GM23338 (cell line): ENCODE measurements at regions not wholly inside any gene's neighbourhood (a gene's known extent, or its start where the extent isn't known, plus 50 kb on each side); places are given as distances from the start of the nearest gene placed in this dataset.

Experiments
- CREB1 ChIP-seq: fragments of 250-450 bp; sonication (Bioruptor Pico); IDR thresholded peaks from 2 replicates; pipeline ENCODE4 v1.5.0; 2020; ENCODE audit warnings: low read depth, mild to moderate bottlenecking, moderate library complexity
- EZH2 ChIP-seq: fragments of 200-600 bp; sonication (generic); IDR thresholded peaks from one replicate; pipeline ENCODE4 v1.8.0; 2017; ENCODE audit warnings: antibody characterized with exemption, mild to moderate bottlenecking, low read depth; ENCODE audit not compliant: unreplicated experiment
- EZH2phosphoT487 ChIP-seq: fragments of 200-600 bp; sonication (generic); IDR thresholded peaks from one replicate; pipeline ENCODE4 v1.8.1; 2018; ENCODE audit warnings: antibody characterized with exemption; ENCODE audit not compliant: unreplicated experiment
- JUNB ChIP-seq: IDR thresholded peaks from one replicate; pipeline ENCODE4 v1.6.1; 2016; ENCODE audit warnings: antibody characterized with exemption; ENCODE audit not compliant: unreplicated experiment
- NANOG ChIP-seq: IDR thresholded peaks from 2 replicates; pipeline ENCODE4 v1.6.1; 2016; ENCODE audit warnings: antibody characterized with exemption, borderline replicate concordance
- POLR2AphosphoS5 ChIP-seq: IDR thresholded peaks from 2 replicates; pipeline ENCODE4 v1.6.1; 2016; ENCODE audit warnings: antibody characterized with exemption, low read depth
- STAT1 ChIP-seq: IDR thresholded peaks from one replicate; pipeline ENCODE4 v1.6.1; 2016; ENCODE audit warnings: antibody characterized with exemption; ENCODE audit not compliant: unreplicated experiment
- ZNF114 ChIP-seq: fragments of 250-450 bp; sonication (Bioruptor Pico); IDR thresholded peaks from 2 replicates; pipeline ENCODE4 v1.5.0; 2020; ENCODE audit warnings: mild to moderate bottlenecking, moderate library complexity
- ZNF331 ChIP-seq: fragments of 250-450 bp; sonication (Bioruptor Pico); IDR thresholded peaks from 2 replicates; pipeline ENCODE4 v1.5.0; 2020; ENCODE audit warnings: low read depth, mild to moderate bottlenecking, moderate library complexity
- TF ChIP-seq, protein P1 (sequence below), 2 experiments: fragments of 200-600 bp in 1 of 2; sonication (generic) in 1 of 2; conservative IDR thresholded peaks; 2 replicates each; pipeline versions ENCODE4 v1.5.1 to v1.6.1; 2016 to 2017; ENCODE audit warnings: antibody characterized with exemption in 2 of 2, low read depth in 2 of 2, mild to moderate bottlenecking in 2 of 2, moderate library complexity in 1 of 2
- TF ChIP-seq, protein P2 (sequence below): IDR thresholded peaks from one replicate; pipeline ENCODE4 v1.6.1; 2018; ENCODE audit warnings: antibody characterized with exemption; ENCODE audit not compliant: unreplicated experiment
- TF ChIP-seq, protein P3 (sequence below): IDR thresholded peaks from 2 replicates; pipeline ENCODE4 v1.6.1; 2016; ENCODE audit warnings: antibody characterized with exemption
- TF ChIP-seq, protein P4 (sequence below): fragments of 250-450 bp; sonication (Bioruptor Pico); IDR thresholded peaks from 2 replicates; pipeline ENCODE4 v1.5.0; 2020; ENCODE audit warnings: mild to moderate bottlenecking, moderate library complexity

DNA sequence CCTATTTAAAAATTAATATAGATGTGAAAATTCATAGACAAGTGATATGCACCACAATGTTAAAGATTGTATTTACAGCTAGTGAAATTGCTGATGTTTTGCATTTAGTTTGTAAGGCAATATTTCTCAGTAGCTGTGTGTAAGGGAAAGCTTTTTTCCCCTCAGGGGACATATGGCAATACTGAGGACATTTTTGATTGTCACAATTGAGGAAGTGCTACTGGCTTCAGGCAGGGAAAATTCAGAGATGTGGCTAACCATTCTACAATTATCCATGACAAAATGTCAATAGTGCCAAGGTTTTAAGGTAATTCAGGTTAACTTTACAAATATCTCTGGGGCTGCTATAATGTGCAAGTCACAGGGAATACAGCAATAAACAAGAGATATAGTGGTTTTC is 66.1 kb upstream of the IL15 start:
- no peak for TF ChIP-seq STAT1
- TF ChIP-seq, protein P1, sequence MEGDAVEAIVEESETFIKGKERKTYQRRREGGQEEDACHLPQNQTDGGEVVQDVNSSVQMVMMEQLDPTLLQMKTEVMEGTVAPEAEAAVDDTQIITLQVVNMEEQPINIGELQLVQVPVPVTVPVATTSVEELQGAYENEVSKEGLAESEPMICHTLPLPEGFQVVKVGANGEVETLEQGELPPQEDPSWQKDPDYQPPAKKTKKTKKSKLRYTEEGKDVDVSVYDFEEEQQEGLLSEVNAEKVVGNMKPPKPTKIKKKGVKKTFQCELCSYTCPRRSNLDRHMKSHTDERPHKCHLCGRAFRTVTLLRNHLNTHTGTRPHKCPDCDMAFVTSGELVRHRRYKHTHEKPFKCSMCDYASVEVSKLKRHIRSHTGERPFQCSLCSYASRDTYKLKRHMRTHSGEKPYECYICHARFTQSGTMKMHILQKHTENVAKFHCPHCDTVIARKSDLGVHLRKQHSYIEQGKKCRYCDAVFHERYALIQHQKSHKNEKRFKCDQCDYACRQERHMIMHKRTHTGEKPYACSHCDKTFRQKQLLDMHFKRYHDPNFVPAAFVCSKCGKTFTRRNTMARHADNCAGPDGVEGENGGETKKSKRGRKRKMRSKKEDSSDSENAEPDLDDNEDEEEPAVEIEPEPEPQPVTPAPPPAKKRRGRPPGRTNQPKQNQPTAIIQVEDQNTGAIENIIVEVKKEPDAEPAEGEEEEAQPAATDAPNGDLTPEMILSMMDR (conservative IDR thresholded peaks at IDR 0.05; ENCODE audit: low read depth in 2 of 2) = no peak
- TF ChIP-seq EZH2 = no peak
- TF ChIP-seq, protein P2, sequence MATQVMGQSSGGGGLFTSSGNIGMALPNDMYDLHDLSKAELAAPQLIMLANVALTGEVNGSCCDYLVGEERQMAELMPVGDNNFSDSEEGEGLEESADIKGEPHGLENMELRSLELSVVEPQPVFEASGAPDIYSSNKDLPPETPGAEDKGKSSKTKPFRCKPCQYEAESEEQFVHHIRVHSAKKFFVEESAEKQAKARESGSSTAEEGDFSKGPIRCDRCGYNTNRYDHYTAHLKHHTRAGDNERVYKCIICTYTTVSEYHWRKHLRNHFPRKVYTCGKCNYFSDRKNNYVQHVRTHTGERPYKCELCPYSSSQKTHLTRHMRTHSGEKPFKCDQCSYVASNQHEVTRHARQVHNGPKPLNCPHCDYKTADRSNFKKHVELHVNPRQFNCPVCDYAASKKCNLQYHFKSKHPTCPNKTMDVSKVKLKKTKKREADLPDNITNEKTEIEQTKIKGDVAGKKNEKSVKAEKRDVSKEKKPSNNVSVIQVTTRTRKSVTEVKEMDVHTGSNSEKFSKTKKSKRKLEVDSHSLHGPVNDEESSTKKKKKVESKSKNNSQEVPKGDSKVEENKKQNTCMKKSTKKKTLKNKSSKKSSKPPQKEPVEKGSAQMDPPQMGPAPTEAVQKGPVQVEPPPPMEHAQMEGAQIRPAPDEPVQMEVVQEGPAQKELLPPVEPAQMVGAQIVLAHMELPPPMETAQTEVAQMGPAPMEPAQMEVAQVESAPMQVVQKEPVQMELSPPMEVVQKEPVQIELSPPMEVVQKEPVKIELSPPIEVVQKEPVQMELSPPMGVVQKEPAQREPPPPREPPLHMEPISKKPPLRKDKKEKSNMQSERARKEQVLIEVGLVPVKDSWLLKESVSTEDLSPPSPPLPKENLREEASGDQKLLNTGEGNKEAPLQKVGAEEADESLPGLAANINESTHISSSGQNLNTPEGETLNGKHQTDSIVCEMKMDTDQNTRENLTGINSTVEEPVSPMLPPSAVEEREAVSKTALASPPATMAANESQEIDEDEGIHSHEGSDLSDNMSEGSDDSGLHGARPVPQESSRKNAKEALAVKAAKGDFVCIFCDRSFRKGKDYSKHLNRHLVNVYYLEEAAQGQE = no peak
- TF ChIP-seq, protein P3, sequence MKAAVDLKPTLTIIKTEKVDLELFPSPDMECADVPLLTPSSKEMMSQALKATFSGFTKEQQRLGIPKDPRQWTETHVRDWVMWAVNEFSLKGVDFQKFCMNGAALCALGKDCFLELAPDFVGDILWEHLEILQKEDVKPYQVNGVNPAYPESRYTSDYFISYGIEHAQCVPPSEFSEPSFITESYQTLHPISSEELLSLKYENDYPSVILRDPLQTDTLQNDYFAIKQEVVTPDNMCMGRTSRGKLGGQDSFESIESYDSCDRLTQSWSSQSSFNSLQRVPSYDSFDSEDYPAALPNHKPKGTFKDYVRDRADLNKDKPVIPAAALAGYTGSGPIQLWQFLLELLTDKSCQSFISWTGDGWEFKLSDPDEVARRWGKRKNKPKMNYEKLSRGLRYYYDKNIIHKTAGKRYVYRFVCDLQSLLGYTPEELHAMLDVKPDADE = no peak
- no peak for TF ChIP-seq POLR2AphosphoS5
- no peak for TF ChIP-seq JUNB
- TF ChIP-seq, protein P4, sequence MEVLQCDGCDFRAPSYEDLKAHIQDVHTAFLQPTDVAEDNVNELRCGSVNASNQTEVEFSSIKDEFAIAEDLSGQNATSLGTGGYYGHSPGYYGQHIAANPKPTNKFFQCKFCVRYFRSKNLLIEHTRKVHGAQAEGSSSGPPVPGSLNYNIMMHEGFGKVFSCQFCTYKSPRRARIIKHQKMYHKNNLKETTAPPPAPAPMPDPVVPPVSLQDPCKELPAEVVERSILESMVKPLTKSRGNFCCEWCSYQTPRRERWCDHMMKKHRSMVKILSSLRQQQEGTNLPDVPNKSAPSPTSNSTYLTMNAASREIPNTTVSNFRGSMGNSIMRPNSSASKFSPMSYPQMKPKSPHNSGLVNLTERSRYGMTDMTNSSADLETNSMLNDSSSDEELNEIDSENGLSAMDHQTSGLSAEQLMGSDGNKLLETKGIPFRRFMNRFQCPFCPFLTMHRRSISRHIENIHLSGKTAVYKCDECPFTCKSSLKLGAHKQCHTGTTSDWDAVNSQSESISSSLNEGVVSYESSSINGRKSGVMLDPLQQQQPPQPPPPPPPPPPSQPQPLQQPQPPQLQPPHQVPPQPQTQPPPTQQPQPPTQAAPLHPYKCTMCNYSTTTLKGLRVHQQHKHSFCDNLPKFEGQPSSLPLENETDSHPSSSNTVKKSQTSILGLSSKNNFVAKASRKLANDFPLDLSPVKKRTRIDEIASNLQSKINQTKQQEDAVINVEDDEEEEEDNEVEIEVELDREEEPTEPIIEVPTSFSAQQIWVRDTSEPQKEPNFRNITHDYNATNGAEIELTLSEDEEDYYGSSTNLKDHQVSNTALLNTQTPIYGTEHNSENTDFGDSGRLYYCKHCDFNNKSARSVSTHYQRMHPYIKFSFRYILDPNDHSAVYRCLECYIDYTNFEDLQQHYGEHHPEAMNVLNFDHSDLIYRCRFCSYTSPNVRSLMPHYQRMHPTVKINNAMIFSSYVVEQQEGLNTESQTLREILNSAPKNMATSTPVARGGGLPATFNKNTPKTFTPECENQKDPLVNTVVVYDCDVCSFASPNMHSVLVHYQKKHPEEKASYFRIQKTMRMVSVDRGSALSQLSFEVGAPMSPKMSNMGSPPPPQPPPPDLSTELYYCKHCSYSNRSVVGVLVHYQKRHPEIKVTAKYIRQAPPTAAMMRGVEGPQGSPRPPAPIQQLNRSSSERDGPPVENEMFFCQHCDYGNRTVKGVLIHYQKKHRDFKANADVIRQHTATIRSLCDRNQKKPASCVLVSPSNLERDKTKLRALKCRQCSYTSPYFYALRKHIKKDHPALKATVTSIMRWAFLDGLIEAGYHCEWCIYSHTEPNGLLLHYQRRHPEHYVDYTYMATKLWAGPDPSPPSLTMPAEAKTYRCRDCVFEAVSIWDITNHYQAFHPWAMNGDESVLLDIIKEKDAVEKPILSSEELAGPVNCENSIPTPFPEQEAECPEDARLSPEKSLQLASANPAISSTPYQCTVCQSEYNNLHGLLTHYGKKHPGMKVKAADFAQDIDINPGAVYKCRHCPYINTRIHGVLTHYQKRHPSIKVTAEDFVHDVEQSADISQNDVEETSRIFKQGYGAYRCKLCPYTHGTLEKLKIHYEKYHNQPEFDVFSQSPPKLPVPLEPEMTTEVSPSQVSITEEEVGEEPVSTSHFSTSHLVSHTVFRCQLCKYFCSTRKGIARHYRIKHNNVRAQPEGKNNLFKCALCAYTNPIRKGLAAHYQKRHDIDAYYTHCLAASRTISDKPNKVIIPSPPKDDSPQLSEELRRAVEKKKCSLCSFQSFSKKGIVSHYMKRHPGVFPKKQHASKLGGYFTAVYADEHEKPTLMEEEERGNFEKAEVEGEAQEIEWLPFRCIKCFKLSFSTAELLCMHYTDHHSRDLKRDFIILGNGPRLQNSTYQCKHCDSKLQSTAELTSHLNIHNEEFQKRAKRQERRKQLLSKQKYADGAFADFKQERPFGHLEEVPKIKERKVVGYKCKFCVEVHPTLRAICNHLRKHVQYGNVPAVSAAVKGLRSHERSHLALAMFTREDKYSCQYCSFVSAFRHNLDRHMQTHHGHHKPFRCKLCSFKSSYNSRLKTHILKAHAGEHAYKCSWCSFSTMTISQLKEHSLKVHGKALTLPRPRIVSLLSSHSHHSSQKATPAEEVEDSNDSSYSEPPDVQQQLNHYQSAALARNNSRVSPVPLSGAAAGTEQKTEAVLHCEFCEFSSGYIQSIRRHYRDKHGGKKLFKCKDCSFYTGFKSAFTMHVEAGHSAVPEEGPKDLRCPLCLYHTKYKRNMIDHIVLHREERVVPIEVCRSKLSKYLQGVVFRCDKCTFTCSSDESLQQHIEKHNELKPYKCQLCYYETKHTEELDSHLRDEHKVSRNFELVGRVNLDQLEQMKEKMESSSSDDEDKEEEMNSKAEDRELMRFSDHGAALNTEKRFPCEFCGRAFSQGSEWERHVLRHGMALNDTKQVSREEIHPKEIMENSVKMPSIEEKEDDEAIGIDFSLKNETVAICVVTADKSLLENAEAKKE (CRISPR knock-in tag) = no peak
- no peak for TF ChIP-seq NANOG
- TF ChIP-seq ZNF331 (CRISPR knock-in tag) = no peak
- no peak for TF ChIP-seq CREB1 (CRISPR knock-in tag)
- no peak for TF ChIP-seq EZH2phosphoT487
- TF ChIP-seq ZNF114 (CRISPR knock-in tag) = no peak
